HG03378 (cell line): ENCODE measurements at regions not wholly inside any gene's neighbourhood (a gene's known extent, or its start where the extent isn't known, plus 50 kb on each side); places are given as distances from the start of the nearest gene placed in this dataset.

Source experiments
- ATAC-seq: cut with Tn5 transposase; IDR thresholded peaks from one replicate; pipeline ENCODE4 v1.9.1; 2021; ENCODE audit warnings: mild to moderate bottlenecking, moderate library complexity; ENCODE audit not compliant: unreplicated experiment

- no peak for ATAC-seq
Measured at GRCh38 chr4:178689926-178690325, 1247.7 kb upstream of the AGA start.

GRCh38 chr4:178693816-178694215, 1251.6 kb upstream of the AGA start:
- no peak for ATAC-seq

GRCh38 chr4:178696515-178696914, 1254.3 kb upstream of the AGA start:
- no peak for ATAC-seq

DNA sequence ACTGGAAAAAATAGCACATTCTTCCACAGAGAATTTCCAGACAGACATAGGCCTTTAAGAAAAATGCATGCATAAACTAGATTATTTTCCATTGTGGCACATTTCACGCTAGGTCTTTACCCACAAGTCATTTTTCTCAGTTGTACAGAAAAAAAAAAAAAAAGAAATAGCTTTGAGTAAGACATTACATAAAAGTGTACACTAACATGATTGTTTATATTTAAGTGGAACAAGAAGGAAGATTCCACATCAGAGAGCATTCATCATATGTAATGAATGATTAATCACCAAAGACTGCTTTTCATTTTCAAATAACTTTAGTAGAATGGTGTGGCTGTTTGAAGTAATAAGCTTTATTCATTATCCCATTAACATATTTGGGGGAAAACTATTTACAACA, 1270.2 kb upstream of the AGA start:
- no peak for ATAC-seq

DNA sequence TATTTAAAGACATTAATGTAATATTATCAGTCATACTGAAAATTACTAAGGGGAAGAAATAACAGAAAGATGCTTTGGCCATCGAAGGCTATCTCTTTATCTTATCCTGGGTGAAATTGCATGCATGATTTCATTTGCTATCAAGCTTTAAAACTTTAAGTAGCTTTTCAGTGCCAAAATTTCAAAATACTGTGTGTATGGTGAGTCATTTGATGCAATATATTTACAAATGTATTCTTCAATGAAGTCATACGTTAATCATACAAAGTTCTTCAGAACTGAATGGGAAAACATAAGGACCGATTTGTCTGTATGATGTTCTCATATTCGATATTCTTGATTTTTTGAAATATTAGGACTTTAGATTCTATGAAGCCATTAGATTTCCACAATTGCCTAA, 1295.8 kb upstream of the AGA start:
- no peak for ATAC-seq

DNA sequence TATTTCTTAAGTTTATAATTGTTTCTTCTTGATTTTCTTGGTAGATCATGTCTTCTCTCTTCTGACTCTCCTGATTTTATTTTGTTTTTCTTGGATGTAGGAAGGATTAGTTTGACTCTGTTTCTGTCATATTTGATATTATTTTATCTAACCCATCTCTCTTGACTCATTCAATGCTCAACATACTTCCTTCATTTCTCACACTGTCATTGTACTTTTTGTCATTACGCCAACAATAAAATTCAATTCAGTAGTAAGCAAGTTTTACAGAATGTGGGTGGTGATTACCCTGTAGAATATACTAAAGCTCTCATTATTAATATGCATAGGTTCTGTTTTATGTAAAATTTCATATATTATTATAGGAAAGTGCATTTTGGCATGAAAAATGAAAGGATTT, 1303.0 kb upstream of the AGA start:
- ATAC-seq: no peak

- ATAC-seq: no peak
Measured at GRCh38 chr4:178752954-178753525, 1310.8 kb upstream of the AGA start.

DNA sequence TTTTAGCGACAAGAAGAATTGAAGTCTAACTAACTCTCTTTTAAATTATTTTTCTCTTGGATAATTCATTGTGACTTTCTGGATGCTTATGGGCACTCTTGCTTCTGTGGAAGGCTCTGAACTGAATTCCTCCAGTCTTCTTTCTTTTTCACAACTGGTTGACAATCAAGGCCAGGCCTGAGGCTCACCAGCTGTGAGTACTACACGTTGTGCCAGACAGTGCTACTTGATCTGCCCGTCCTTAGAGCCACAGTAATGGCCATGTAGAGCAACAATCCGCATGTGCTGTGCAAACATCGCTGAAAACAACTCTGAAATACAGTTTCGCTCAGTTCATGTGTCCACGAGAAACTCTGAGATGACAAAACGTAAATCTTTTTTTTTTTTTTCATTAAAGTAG, 1336.3 kb upstream of the AGA start:
- no peak for ATAC-seq

- ATAC-seq: no peak
Measured at GRCh38 chr4:178781779-178782178, 1339.5 kb upstream of the AGA start.

DNA sequence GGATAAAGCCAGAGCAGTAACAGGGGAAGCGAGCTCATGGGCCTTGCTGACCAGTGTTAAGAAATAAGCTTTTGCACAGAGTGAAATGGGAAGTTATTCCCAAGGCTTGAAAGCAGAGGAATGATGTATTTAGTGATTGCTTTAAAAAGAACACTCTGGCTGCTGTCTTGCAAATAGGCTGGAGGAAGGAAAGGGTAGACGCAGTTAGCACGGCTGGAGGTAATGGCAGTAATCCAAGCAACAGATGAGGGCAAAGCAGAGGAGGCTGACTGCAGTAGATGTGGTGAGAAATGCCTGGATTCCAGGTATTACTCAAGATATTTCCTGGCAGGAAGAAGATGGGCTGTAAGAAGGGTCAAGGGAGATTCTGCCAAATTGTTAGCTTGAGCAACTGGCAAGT, 1342.3 kb upstream of the AGA start:
- no peak for ATAC-seq

- no peak for ATAC-seq
Measured at GRCh38 chr4:178789279-178789678, 1347.0 kb upstream of the AGA start.

DNA sequence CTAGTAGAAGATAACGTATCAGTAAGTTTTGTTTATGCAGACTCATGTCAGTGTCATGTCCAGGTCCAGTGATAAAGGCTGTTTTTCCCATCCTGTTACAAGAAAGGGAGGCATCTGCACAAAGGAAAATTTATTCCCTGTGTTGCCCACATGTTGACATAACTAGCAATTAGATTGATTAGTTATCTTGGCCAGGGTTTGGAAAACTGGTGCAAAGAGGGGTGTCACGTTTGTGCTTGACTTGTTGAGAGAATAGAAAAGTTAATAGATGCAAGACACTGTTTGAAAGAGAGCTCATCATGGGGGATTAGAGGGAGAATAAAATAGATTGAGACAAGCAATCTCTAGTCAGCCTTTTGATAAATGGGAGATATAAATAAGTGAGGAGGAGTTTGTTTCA, 1357.0 kb upstream of the AGA start:
- ATAC-seq: no peak

GRCh38 chr4:178808106-178808505, 1365.9 kb upstream of the AGA start:
- ATAC-seq: no peak

- ATAC-seq: no peak
Measured at GRCh38 chr4:178809921-178810320, 1367.7 kb upstream of the AGA start.

DNA sequence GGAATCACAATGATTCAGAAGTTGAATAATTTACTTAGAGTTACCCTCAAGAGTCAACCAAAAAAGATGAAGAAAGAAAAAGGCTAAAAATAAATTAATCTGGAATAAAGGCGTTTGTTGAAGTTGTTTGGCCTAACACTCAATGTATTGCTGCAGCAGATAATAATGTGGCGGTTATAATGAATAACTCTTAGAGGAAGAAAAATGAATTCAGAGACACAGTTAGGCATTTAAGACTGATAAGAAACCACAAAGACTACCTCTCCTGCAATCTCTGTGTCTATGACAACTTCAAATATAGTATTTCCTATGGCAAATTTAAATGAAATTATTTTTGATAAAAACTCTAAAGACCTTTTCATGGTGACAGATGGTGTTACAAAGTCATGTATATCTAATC, 1369.1 kb upstream of the AGA start:
- ATAC-seq: no peak

DNA sequence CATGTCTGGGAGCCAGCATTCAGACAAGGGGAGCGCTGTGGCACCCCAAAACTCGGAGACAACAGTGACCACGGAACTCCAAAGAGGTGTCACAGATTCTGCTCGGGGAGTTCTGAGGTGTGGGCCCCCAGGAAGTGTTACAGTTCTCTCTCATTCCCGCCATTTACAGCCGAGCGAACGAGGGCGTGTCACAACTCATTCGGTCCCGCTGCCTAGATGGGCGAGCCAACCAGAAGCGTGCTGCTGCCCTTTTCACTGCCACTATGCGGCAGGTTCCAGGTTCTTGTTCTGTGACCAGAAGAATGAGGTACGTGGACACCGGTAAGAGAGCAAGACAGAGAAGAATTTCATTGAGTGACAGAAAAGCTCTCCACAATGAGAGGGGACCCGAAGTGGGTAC, 1370.6 kb upstream of the AGA start:
- no peak for ATAC-seq

- ATAC-seq: no peak
Measured at GRCh38 chr4:178814908-178815307, 1372.7 kb upstream of the AGA start.

- no peak for ATAC-seq
Measured at GRCh38 chr4:178823673-178824295, 1381.5 kb upstream of the AGA start.

GRCh38 chr4:178836865-178837264, 1394.6 kb upstream of the AGA start:
- ATAC-seq: no peak

GRCh38 chr4:178838776-178839175, 1396.5 kb upstream of the AGA start:
- ATAC-seq: no peak

GRCh38 chr4:178856139-178856800, 1414.0 kb upstream of the AGA start:
- ATAC-seq: no peak

DNA sequence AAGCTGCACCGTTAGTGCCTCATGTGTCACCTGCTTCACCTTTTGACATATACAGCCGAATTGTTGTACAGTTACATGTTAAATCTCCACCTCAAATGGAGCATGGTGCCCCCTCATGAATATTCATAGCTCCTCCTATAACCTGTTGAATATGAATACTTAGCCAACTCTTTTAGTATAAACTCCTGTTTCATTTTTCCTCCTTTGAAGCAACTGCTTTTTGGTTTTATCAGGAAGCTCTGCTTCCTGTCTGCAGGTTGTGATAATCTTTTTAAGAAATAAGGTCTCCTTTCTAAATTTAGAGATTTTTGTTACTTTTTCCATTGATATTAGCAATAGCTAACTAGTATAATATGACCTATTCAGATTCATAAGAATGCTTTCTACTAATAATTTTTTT, 1429.2 kb upstream of the AGA start:
- no peak for ATAC-seq

GRCh38 chr4:178881937-178882336, 1439.7 kb upstream of the AGA start:
- ATAC-seq: no peak
